22Rv1 (cell line): ENCODE measurements at regions not wholly inside any gene's neighbourhood (a gene's known extent, or its start where the extent isn't known, plus 50 kb on each side); places are given as distances from the start of the nearest gene placed in this dataset.

Experiments
- ZFX ChIP-seq: fragments of 450-650 bp; IDR thresholded peaks from 2 replicates; pipeline ENCODE4 v1.6.1; 2017; ENCODE audit warnings: antibody characterized with exemption, borderline replicate concordance
- TF ChIP-seq, protein P1 (sequence below): fragments of 450-650 bp; IDR thresholded peaks from 2 replicates; pipeline ENCODE4 v1.5.1; 2017; ENCODE audit warnings: mild to moderate bottlenecking

DNA sequence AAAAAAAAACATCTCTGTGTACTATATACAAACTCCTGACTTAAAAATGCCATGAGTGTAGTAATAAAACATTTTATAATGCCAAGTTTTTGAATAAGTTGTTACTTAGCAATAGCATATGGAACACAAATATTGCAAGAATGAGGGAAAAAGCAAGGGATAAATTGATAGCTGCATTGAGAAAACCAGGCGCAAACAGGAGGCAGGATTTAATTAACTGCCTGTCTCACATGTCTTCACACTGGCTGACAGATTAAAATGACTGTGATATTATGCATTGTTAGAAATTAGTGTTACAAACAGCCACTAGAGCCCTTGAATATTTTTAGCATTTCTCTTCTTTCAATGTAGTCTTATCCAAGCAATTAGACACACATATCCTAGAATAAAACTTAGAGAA lies 1817.5 kb upstream of the NUDT12 start:
- TF ChIP-seq, protein P1, sequence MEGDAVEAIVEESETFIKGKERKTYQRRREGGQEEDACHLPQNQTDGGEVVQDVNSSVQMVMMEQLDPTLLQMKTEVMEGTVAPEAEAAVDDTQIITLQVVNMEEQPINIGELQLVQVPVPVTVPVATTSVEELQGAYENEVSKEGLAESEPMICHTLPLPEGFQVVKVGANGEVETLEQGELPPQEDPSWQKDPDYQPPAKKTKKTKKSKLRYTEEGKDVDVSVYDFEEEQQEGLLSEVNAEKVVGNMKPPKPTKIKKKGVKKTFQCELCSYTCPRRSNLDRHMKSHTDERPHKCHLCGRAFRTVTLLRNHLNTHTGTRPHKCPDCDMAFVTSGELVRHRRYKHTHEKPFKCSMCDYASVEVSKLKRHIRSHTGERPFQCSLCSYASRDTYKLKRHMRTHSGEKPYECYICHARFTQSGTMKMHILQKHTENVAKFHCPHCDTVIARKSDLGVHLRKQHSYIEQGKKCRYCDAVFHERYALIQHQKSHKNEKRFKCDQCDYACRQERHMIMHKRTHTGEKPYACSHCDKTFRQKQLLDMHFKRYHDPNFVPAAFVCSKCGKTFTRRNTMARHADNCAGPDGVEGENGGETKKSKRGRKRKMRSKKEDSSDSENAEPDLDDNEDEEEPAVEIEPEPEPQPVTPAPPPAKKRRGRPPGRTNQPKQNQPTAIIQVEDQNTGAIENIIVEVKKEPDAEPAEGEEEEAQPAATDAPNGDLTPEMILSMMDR: no peak
- TF ChIP-seq ZFX: no peak
